H9 (cell line): ENCODE measurements at regions not wholly inside any gene's neighbourhood (a gene's known extent, or its start where the extent isn't known, plus 50 kb on each side); places are given as distances from the start of the nearest gene placed in this dataset.

Experiments
- DNase-seq: peaks from one replicate; pipeline ENCODE4 v3.0.0-alpha.2; 2017
- H2AFZ ChIP-seq: one replicate; pipeline ENCODE4 v1.6.1; 2013; ENCODE audit warnings: mild to moderate bottlenecking, low read length, control low read depth, moderate library complexity
- H2AK5ac ChIP-seq: 2 replicates; pipeline ENCODE4 v1.6.1; 2013; ENCODE audit warnings: low read length, control low read depth, mixed read lengths; ENCODE audit not compliant: insufficient read length
- H2BK120ac ChIP-seq: one replicate; pipeline ENCODE4 v1.6.1; 2013; ENCODE audit warnings: low read depth, mild to moderate bottlenecking, low read length, control low read depth, inconsistent platforms; ENCODE audit not compliant: poor library complexity, severe bottlenecking
- H2BK12ac ChIP-seq: 2 replicates; pipeline ENCODE4 v1.6.1; 2013; ENCODE audit warnings: low read length, control low read depth, mixed read lengths, low read depth; ENCODE audit not compliant: insufficient read length
- H2BK15ac ChIP-seq: 2 replicates; pipeline ENCODE4 v1.6.1; 2013; ENCODE audit warnings: low read depth, low read length, control low read depth
- H2BK20ac ChIP-seq: one replicate; pipeline ENCODE4 v1.6.1; 2013; ENCODE audit warnings: low read depth, mild to moderate bottlenecking, low read length, control low read depth, inconsistent platforms; ENCODE audit not compliant: poor library complexity, severe bottlenecking
- H2BK5ac ChIP-seq: 2 replicates; pipeline ENCODE4 v1.6.1; 2013; ENCODE audit warnings: low read length, control low read depth, mixed read lengths; ENCODE audit not compliant: insufficient read length
- H3K14ac ChIP-seq: 2 replicates; pipeline ENCODE4 v1.6.1; 2013; ENCODE audit warnings: low read length, control low read depth; ENCODE audit not compliant: insufficient read depth
- H3K18ac ChIP-seq: 2 replicates; pipeline ENCODE4 v1.6.1; 2013; ENCODE audit warnings: low read depth, mild to moderate bottlenecking, mixed read lengths, low read length, control low read depth; ENCODE audit not compliant: insufficient read length
- H3K23ac ChIP-seq: 2 replicates; pipeline ENCODE4 v1.6.1; 2013; ENCODE audit warnings: low read length, control low read depth, mixed read lengths, low read depth; ENCODE audit not compliant: insufficient read length
- H3K23me2 ChIP-seq: 2 replicates; pipeline ENCODE4 v1.6.1; 2013; ENCODE audit warnings: low read depth, mild to moderate bottlenecking, mixed read lengths, low read length, control low read depth; ENCODE audit not compliant: insufficient read length, poor library complexity, severe bottlenecking
- H3K27ac ChIP-seq: 2 replicates; pipeline ENCODE4 v1.5.1; 2013; ENCODE audit warnings: low read length, control low read depth, mixed read lengths, low read depth; ENCODE audit not compliant: insufficient read length
- H3K27me3 ChIP-seq: 2 replicates; pipeline ENCODE4 v1.6.1; 2013; ENCODE audit warnings: low read length, control low read depth, inconsistent platforms; ENCODE audit not compliant: insufficient read depth
- H3K4ac ChIP-seq: 2 replicates; pipeline ENCODE4 v1.6.1; 2013; ENCODE audit warnings: low read depth, mild to moderate bottlenecking, control low read depth, inconsistent platforms, low read length, moderate library complexity
- H3K4me1 ChIP-seq: 2 replicates; pipeline ENCODE4 v1.6.1; 2013; ENCODE audit warnings: low read length, control low read depth, inconsistent platforms; ENCODE audit not compliant: insufficient read depth
- H3K4me2 ChIP-seq: 2 replicates; pipeline ENCODE4 v1.6.1; 2013; ENCODE audit warnings: low read length, control low read depth, mixed read lengths; ENCODE audit not compliant: insufficient read length, insufficient read depth
- H3K56ac ChIP-seq: 2 replicates; pipeline ENCODE4 v1.6.1; 2013; ENCODE audit warnings: low read depth, mild to moderate bottlenecking, mixed read lengths, low read length, control low read depth; ENCODE audit not compliant: insufficient read length
- H3K79me1 ChIP-seq: 2 replicates; pipeline ENCODE4 v1.6.1; 2013; ENCODE audit warnings: low read depth, mild to moderate bottlenecking, moderate library complexity, low read length, control low read depth, inconsistent platforms; ENCODE audit not compliant: insufficient read depth, poor library complexity, severe bottlenecking
- H3K79me2 ChIP-seq: 2 replicates; pipeline ENCODE4 v1.6.1; 2013; ENCODE audit warnings: low read length, control low read depth, inconsistent platforms; ENCODE audit not compliant: insufficient read depth
- H3K9ac ChIP-seq: 2 replicates; pipeline ENCODE4 v1.6.1; 2013; ENCODE audit warnings: low read length, control low read depth, mixed read lengths; ENCODE audit not compliant: insufficient read length; ENCODE audit errors: extremely low read depth
- H3K9me3 ChIP-seq: one replicate; pipeline ENCODE4 v1.6.1; 2013; ENCODE audit warnings: low read depth, low read length, inconsistent platforms; ENCODE audit not compliant: control insufficient read depth
- H3T11ph ChIP-seq: one replicate; pipeline ENCODE4 v1.6.1; 2013; ENCODE audit warnings: mild to moderate bottlenecking, low read length, control low read depth, inconsistent platforms
- H4K20me1 ChIP-seq: one replicate; pipeline ENCODE4 v1.6.1; 2013; ENCODE audit not compliant: control insufficient read depth, insufficient read length, insufficient read depth
- H4K5ac ChIP-seq: 2 replicates; pipeline ENCODE4 v1.6.1; 2013; ENCODE audit warnings: low read depth, mild to moderate bottlenecking, mixed read lengths, low read length, control low read depth; ENCODE audit not compliant: insufficient read length
- H4K8ac ChIP-seq: replicated peaks from 2 replicates; pipeline ENCODE4 v1.6.1; 2013; ENCODE audit warnings: low read length, control low read depth, mixed read lengths, low read depth; ENCODE audit not compliant: insufficient read length
- H4K91ac ChIP-seq: 2 replicates; pipeline ENCODE4 v1.6.1; 2013; ENCODE audit warnings: low read depth, mild to moderate bottlenecking, moderate library complexity, mixed read lengths, low read length, control low read depth; ENCODE audit not compliant: insufficient read length
- H3K27ac Mint-ChIP-seq, 3 experiments: 2 replicates in 2 of 3; 3 replicates in 1 of 3; pipeline ENCODE4 v1.8.0; 2020 to 2021; ENCODE audit warnings: mixed read lengths in 3 of 3, mild to moderate bottlenecking in 1 of 3, moderate library complexity in 1 of 3
- H3K27me3 Mint-ChIP-seq: 2 replicates; pipeline ENCODE4 v1.8.0; 2021; ENCODE audit warnings: low read depth, mild to moderate bottlenecking, moderate library complexity, mixed read lengths
- H3K36me3 Mint-ChIP-seq, 3 experiments: 2 replicates in 2 of 3; 3 replicates in 1 of 3; pipeline ENCODE4 v1.8.0; 2020 to 2021; ENCODE audit warnings: low read depth in 3 of 3, mixed read lengths in 3 of 3; ENCODE audit not compliant: insufficient read depth in 1 of 3
- H3K4me1 Mint-ChIP-seq, 2 experiments: 2 replicates each; pipeline ENCODE4 v1.8.0; 2020; ENCODE audit warnings: mixed read lengths in 2 of 2
- H3K4me3 Mint-ChIP-seq, 2 experiments: 2 replicates in 1 of 2; 3 replicates in 1 of 2; pipeline ENCODE4 v1.8.0; 2020 to 2021; ENCODE audit warnings: mild to moderate bottlenecking in 2 of 2, mixed read lengths in 2 of 2, moderate library complexity in 1 of 2
- H3K9me3 Mint-ChIP-seq, 2 experiments: 2 replicates in 1 of 2; 3 replicates in 1 of 2; pipeline ENCODE4 v1.8.0; 2020; ENCODE audit warnings: mild to moderate bottlenecking in 2 of 2, mixed read lengths in 2 of 2, moderate library complexity in 1 of 2
- CTCF ChIP-seq: fragments of 200-600 bp; sonication (generic); conservative IDR thresholded peaks from 3 replicates; pipeline ENCODE4 v1.8.0; 2021; ENCODE audit warnings: antibody characterized with exemption, mild to moderate bottlenecking
- WGBS: extraction: QIAGEN DNeasy Blood & Tissue Kit; methylation state at CpG from one replicate; pipeline ENCODE4 v1.1.7; 2013; ENCODE audit warnings: missing lambda C conversion rate, low lambda C conversion rate, mixed read lengths; ENCODE audit not compliant: insufficient read length; ENCODE audit errors: extremely low coverage; 5-methylcytosine and 5-hydroxymethylcytosine counted together

- no peak for TF ChIP-seq CTCF
- Mint-ChIP-seq H3K27me3 (no peaks in the 10 kb centered on the region; the same call in 1 of the 2 replicates), H3K36me3 (peaks cover 0 to 7% (median 0%) of the 10 kb centered on the region in 3 experiments; a peak in 4 of 7 replicates), H3K27ac (no peak overlapping the region; a peak in 1 of 7 replicates), H3K9me3 (peaks cover 7% of the 10 kb centered on the region in 2 experiments), H3K4me3 (no peak overlapping the region), H3K4me1 (no peaks in the 10 kb centered on the region)
- no peak overlapping the region for H2BK5ac ChIP-seq
- no peak overlapping the region for H3K9ac ChIP-seq
- H2AFZ ChIP-seq = no peak overlapping the region
- H3K14ac ChIP-seq = no peak overlapping the region
- H4K8ac ChIP-seq = no peak overlapping the region
- no peak overlapping the region for H4K91ac ChIP-seq
- no peaks in the 10 kb centered on the region for H3K79me2 ChIP-seq
- no peak overlapping the region for H3K18ac ChIP-seq
- H3K79me1 ChIP-seq = no peaks in the 10 kb centered on the region
- no peak overlapping the region for H2AK5ac ChIP-seq
- no peaks in the 10 kb centered on the region for H3K9me3 ChIP-seq
- no peak overlapping the region for H3K4me2 ChIP-seq
- H2BK120ac ChIP-seq = no peak overlapping the region
- no peak overlapping the region for H3K27ac ChIP-seq
- H3K27me3 ChIP-seq = no peaks in the 10 kb centered on the region
- H3K4me1 ChIP-seq = no peaks in the 10 kb centered on the region
- no peak overlapping the region for H3K4ac ChIP-seq
- H3K23ac ChIP-seq = no peak overlapping the region
- H3T11ph ChIP-seq = no peak overlapping the region
- no peak overlapping the region for H3K56ac ChIP-seq
- H4K20me1 ChIP-seq = no peaks in the 10 kb centered on the region
- DNase-seq = no peak
- no peak overlapping the region for H2BK12ac ChIP-seq
- WGBS = no CpG with 5 or more reads among the region's 4 CpGs
- H2BK20ac ChIP-seq = no peak overlapping the region
- no peak overlapping the region for H4K5ac ChIP-seq
- no peaks in the 10 kb centered on the region for H3K23me2 ChIP-seq
- H2BK15ac ChIP-seq = no peak overlapping the region
Observed at GRCh38 chr5:155406815-155407214, 393.3 kb downstream of the KIF4B start.
